Esophagus squamous epithelium (tissue), 5 donors: ENCODE measurements at regions not wholly inside any gene's neighbourhood (a gene's known extent, or its start where the extent isn't known, plus 50 kb on each side); places are given as distances from the start of the nearest gene placed in this dataset.

Experiments used
- DNase-seq: peaks from one replicate; lab custom pipeline; 2025; lab: John Stamatoyannopoulos, UW
- H3K27ac ChIP-seq, 4 donors: fragments of 200-600 bp; sonication (generic); one replicate each; pipeline ENCODE4 v1.5.1; 2016 to 2019; ENCODE audit warnings: mild to moderate bottlenecking in 1 of 4
- H3K27me3 ChIP-seq, 4 donors: fragments of 200-600 bp; sonication (generic); 1 replicate in 3 of 4; 2 replicates in 1 of 4; pipeline versions ENCODE4 v1.5.1 to v1.6.0; 2017 to 2021; ENCODE audit warnings: antibody characterized with exemption in 1 of 4
- H3K36me3 ChIP-seq, 3 donors: fragments of 200-600 bp; sonication (generic); one replicate each; pipeline ENCODE4 v1.5.1; 2016 to 2019
- H3K4me1 ChIP-seq, 3 donors: fragments of 200-600 bp; sonication (generic); one replicate each; pipeline ENCODE4 v1.5.1; 2017 to 2019
- H3K4me3 ChIP-seq, 4 donors: fragments of 200-600 bp; sonication (generic); 1 replicate in 3 of 4; 2 replicates in 1 of 4; pipeline ENCODE4 v1.5.1; 2016 to 2019; ENCODE audit warnings: mild to moderate bottlenecking in 2 of 4, moderate library complexity in 1 of 4
- H3K9me3 ChIP-seq, 3 donors: fragments of 200-600 bp; sonication (generic); one replicate each; pipeline ENCODE4 v1.5.1; 2016 to 2019
- POLR2A ChIP-seq, 4 donors: fragments of 450-650 bp; IDR thresholded peaks; one replicate each; pipeline ENCODE4 v1.6.1; 2017; ENCODE audit warnings: antibody characterized with exemption in 4 of 4, mild to moderate bottlenecking in 4 of 4, moderate library complexity in 3 of 4
- WGBS, 2 donors: methylation state at CpG; one replicate each; pipeline ENCODE4 v1.1.5; 2018; 5-methylcytosine and 5-hydroxymethylcytosine counted together
- intact Hi-C: fragments of 100-400 bp; cut with DNase I; formaldehyde crosslinking; loops from one replicate; pipeline ENCODE4 v1.15.0; 2022
- TF ChIP-seq, protein P1 (sequence below), 6 experiments: fragments of 450-650 bp in 4 of 6; fragments of 200-600 bp in 2 of 6; sonication (generic) in 2 of 6; IDR thresholded peaks; one replicate each; pipeline ENCODE4 v1.5.1; 2016 to 2019; ENCODE audit warnings: antibody characterized with exemption in 6 of 6, mild to moderate bottlenecking in 4 of 6, moderate library complexity in 4 of 6
- donor health status: DM: yes; HTN: yes; CAD: no.

DNA sequence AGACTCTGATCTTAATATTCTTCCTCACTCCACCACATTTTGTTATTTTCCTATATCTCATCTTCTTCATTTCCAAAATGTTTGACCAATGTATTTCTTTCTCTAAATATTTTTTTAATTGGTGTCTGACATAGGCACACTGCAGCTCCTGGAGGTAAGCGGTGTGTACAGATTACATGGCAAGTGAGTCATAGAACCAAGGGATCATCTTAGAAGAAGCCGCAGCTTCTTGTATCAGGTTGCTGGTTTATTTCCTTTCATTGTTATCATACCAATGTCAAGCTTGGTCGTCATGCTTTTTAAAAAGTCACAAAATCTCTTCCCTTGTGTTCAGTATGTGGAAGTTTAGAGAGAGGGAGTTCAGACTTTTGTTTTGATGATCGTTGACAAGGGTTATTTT, 526.1 kb upstream of the CDH18 start:
- Histone ChIP-seq H3K9me3 (no peaks in the 10 kb centered on the region), H3K27me3 (no peaks in the 10 kb centered on the region), H3K4me3 (no peak overlapping the region), H3K4me1 (no peaks in the 10 kb centered on the region), H3K27ac (no peak overlapping the region), H3K36me3 (no peaks in the 10 kb centered on the region)
- 59 to 70% methylated on average over 4 of the region's 4 CpGs for WGBS, 2 donors
- DNase-seq: no peak
- intact Hi-C loops: no loop called here
- TF ChIP-seq, protein P1, sequence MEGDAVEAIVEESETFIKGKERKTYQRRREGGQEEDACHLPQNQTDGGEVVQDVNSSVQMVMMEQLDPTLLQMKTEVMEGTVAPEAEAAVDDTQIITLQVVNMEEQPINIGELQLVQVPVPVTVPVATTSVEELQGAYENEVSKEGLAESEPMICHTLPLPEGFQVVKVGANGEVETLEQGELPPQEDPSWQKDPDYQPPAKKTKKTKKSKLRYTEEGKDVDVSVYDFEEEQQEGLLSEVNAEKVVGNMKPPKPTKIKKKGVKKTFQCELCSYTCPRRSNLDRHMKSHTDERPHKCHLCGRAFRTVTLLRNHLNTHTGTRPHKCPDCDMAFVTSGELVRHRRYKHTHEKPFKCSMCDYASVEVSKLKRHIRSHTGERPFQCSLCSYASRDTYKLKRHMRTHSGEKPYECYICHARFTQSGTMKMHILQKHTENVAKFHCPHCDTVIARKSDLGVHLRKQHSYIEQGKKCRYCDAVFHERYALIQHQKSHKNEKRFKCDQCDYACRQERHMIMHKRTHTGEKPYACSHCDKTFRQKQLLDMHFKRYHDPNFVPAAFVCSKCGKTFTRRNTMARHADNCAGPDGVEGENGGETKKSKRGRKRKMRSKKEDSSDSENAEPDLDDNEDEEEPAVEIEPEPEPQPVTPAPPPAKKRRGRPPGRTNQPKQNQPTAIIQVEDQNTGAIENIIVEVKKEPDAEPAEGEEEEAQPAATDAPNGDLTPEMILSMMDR (IDR thresholded peaks at IDR 0.05): no peak
- TF ChIP-seq POLR2A (IDR thresholded peaks at IDR 0.05): no peak

DNA sequence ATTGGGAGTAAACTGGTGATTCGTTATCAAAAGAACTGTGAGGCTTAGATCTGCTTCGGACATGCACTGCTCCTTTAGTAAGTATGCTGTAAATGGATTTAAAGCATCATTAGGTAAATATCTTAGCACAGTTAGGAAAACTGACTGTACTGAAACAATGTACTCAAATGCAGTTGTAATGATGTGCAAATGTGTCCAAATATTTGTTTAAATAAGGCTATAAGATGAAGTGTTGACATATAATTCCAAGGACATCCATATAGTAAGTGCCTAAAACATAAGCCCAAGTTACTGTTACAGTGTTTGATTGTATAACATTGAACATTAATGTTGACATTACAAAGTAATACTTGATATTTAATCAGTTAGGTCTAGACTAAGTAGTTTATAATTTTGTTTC, 512.5 kb upstream of the CDH18 start:
- no peak for DNase-seq
- whole genome bisulfite sequencing, 2 donors: 50% methylated on average over 2 of the region's 2 CpGs
- H3K9me3 ChIP-seq: no peaks in the 10 kb centered on the region
- intact Hi-C loops: no loop called here
- H3K4me1 ChIP-seq: no peaks in the 10 kb centered on the region
- no peak overlapping the region for H3K4me3 ChIP-seq
- no peak for TF ChIP-seq POLR2A (IDR thresholded peaks at IDR 0.05)
- TF ChIP-seq, protein P1 (IDR thresholded peaks at IDR 0.05): no peak
- H3K27me3 ChIP-seq: no peaks in the 10 kb centered on the region
- no peaks in the 10 kb centered on the region for H3K36me3 ChIP-seq
- H3K27ac ChIP-seq: no peak overlapping the region

DNA sequence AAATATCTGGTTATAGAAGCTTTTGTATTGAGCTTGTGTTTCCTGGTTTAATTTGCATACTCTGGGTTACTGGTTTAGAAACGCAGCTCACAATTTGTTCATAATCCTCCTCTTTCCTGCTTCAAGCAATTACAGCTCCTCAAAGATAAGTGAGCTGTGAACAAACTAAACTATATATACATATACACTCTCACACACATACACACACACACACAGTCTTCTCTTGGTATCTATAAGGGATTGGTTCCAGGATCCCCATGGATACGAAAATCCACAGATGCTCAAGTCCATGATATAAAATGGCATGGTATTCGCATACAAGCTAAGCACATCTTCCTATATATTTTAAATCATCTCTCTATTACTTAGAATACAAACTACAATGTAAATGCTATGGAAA, 510.9 kb upstream of the CDH18 start:
- Histone ChIP-seq H3K27ac (no peak overlapping the region), H3K4me1 (no peaks in the 10 kb centered on the region), H3K4me3 (no peak overlapping the region), H3K9me3 (no peaks in the 10 kb centered on the region), H3K27me3 (no peaks in the 10 kb centered on the region), H3K36me3 (no peaks in the 10 kb centered on the region)
- TF ChIP-seq POLR2A (IDR thresholded peaks at IDR 0.05): no peak
- TF ChIP-seq, protein P1 (IDR thresholded peaks at IDR 0.05): no peak
- intact Hi-C loops: no loop called here
- DNase-seq: no peak
- 79% methylated on average over 3 of the region's 3 CpGs for WGBS, 2 donors

DNA sequence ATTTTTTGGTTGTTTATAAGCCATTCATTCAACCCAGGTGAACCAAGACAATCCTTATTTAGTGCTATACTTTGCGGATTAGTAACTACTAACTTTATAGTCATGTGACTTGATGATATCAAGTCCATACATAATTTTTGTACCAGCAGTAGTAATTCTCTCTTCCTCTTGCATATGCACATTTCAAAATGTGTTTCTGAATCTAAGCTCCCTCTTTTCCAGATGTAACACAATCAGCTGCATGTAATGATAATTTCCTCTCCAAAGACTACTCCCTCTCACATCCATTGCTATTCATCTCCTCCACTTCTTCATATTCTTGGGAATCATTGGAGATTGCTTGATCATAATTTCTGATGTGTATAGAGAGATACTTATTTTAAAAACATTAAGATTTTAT, 510.1 kb upstream of the CDH18 start:
- TF ChIP-seq, protein P1 (IDR thresholded peaks at IDR 0.05): no peak
- no peak for TF ChIP-seq POLR2A (IDR thresholded peaks at IDR 0.05)
- Histone ChIP-seq H3K9me3 (no peaks in the 10 kb centered on the region), H3K27me3 (no peaks in the 10 kb centered on the region), H3K4me1 (no peaks in the 10 kb centered on the region), H3K27ac (no peak overlapping the region), H3K4me3 (no peak overlapping the region), H3K36me3 (no peaks in the 10 kb centered on the region)
- WGBS, 2 donors: 65 to 78% methylated on average over 1 of the region's 1 CpG
- no peak for DNase-seq
- intact Hi-C loops: no loop called here

DNA sequence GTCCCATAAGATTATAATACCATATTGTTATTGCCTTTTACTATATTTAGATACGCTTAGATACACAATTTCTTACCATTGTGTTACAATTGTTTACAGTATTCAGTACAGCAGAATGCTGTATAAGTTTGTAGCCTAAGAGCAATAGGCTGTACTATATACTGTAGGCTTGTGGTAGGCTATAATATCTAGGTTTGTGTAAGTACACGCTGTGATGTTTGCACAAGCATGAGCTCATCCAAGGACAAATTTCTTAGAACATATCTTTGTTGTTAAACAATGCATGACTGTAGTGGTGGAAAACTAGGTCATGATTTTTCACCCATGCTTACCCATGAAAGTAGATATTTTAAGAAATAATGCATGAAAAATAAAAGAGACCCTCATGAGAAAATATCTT, 509.4 kb upstream of the CDH18 start:
- H3K36me3 ChIP-seq: no peaks in the 10 kb centered on the region
- no peak overlapping the region for H3K4me3 ChIP-seq
- no peak for DNase-seq
- H3K27ac ChIP-seq: no peak overlapping the region
- TF ChIP-seq POLR2A (IDR thresholded peaks at IDR 0.05): no peak
- no peaks in the 10 kb centered on the region for H3K27me3 ChIP-seq
- no peaks in the 10 kb centered on the region for H3K4me1 ChIP-seq
- no peaks in the 10 kb centered on the region for H3K9me3 ChIP-seq
- intact Hi-C loops: no loop called here
- WGBS, 2 donors: 61 to 62% methylated on average over 2 of the region's 2 CpGs

DNA sequence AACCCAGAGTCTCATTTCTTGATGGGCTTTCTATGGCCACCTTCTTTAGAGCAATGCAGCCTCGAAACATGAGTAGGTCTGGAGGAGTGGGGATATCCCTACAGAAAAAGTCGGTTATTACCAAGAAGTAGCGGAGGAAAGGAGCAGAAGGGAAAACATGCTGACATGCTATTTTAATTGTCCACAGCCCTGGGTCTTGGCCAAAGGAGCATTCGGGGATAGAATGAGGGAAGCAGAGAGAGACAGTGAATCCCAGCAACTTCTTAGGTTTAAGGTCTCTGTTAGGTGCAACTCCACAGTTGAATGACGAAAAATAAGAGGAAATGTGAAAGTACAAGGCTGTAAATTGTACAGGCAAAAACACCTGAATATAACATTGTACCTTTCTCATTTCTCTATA, 506.7 kb upstream of the CDH18 start:
- Histone ChIP-seq H3K4me3 (no peak overlapping the region), H3K27me3 (no peaks in the 10 kb centered on the region), H3K4me1 (no peaks in the 10 kb centered on the region), H3K27ac (no peak overlapping the region), H3K9me3 (no peaks in the 10 kb centered on the region), H3K36me3 (no peaks in the 10 kb centered on the region)
- DNase-seq: no peak
- 70 to 74% methylated on average over 5 of the region's 5 CpGs for WGBS, 2 donors
- intact Hi-C loops: no loop called here
- no peak for TF ChIP-seq POLR2A (IDR thresholded peaks at IDR 0.05)
- TF ChIP-seq, protein P1 (IDR thresholded peaks at IDR 0.05): no peak
